HG03060 (cell line): ENCODE measurements at regions not wholly inside any gene's neighbourhood (a gene's known extent, or its start where the extent isn't known, plus 50 kb on each side); places are given as distances from the start of the nearest gene placed in this dataset.
"Not testable (repeated sequence)": the region's sequence is repeated elsewhere in the genome, so short reads cannot be mapped to it uniquely, and the experiment has no call there.

Experiments
- ATAC-seq: cut with Tn5 transposase; IDR thresholded peaks from one replicate; pipeline ENCODE4 v1.9.1; 2021; ENCODE audit warnings: low read depth, moderate number of reproducible peaks; ENCODE audit not compliant: unreplicated experiment

DNA sequence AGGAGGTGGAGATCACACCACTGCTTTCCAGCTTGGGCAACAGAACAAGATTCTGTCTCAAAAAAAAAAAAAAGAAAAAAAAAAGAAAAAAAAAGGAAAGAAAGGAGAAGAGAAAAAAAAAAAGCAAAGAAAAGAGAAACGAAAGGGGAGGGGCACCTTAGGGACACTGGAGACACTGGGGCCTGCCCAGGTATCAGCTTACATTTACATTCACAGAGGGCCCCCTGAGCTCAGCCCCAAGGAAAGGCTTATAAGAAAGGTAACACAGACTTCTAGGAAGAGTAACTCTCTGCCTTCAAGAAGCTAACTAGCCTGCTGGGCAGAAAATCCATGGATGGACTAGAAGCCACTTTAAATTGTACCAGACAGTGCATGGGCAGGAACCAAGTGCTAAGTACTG, 108.8 kb downstream of the NPY start:
- ATAC-seq: no peak

GRCh38 chr7:24395512-24395911, 111.5 kb downstream of the NPY start:
- ATAC-seq: no peak

DNA sequence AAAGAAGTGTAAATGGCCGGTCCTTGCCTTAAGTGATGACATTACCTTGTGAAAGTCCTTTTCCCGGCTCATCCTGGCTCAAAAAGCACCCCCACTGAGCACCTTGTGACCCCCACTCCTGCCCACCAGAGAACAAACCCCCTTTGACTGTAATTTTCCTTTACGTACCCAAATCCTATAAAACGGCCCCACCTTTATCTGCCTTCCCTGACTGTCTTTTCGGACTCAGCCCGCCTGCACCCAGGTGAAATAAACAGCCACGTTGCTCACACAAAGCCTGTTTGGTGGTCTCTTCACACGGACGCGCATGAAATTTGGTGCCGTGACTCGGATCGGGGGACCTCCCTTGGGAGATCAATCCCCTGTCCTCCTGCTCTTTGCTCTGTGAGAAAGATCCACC, 112.4 kb downstream of the NPY start:
- ATAC-seq: not testable (repeated sequence)

- no peak for ATAC-seq
These were observed 117.9 kb downstream of the NPY start for GRCh38 chr7:24401628-24402593.

DNA sequence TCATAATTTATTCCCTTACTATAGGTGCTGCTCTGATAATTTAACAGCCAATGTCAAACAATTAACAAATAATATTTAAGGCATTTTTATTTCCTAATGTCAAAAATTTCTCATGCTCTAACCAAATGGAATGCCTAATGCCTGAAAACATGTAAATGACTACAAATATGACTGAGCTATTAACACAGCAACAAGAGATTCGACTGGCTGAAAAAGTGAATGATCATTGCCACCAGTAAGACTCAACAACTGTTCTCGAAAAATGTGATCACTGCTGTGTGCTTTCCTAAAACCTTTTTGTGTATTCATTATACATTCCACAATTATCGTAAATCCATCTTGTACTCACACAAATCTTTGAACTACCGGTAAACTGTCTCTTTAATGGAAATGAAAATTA, 118.7 kb downstream of the NPY start:
- ATAC-seq: no peak

- ATAC-seq: no peak
These were observed 119.6 kb downstream of the NPY start for GRCh38 chr7:24403557-24403956.

- ATAC-seq: no peak
These were observed 120.3 kb downstream of the NPY start for GRCh38 chr7:24404315-24404714.

GRCh38 chr7:24405002-24405401, 121.0 kb downstream of the NPY start:
- no peak for ATAC-seq

- no peak for ATAC-seq
These were observed 122.2 kb downstream of the NPY start for GRCh38 chr7:24406053-24406788.

GRCh38 chr7:24406789-24407299, 122.9 kb downstream of the NPY start:
- no peak for ATAC-seq

GRCh38 chr7:24407965-24408364, 124.0 kb downstream of the NPY start:
- no peak for ATAC-seq

GRCh38 chr7:24408798-24409430, 124.9 kb downstream of the NPY start:
- ATAC-seq: no peak

DNA sequence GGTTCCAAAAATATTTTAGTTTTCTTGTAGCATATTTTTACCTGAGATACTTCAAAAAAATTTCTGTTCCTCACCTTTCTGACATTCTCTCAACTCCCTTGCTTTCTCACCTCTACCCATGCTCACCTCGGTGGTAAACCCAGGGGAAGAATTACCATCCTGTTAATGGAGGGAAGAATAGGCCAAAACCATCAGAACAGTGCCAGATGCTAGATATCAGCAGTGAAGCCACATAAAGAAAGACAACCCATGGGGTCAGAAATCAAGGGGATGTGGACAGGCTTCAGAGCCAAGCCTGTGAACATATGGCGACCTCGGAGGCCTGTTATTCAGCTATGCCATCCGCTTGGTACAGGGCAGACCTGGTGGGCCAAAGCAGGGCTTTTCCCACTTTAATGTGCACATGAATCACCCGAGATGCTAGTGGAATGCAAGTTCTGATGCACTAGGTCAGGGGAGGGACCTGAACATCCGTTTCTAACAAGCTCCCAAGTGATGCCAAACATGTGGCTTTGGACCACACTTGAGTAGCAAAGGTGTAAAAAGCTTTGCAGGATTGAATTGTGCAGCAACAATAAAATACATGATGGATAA, 125.5 kb downstream of the NPY start:
- no peak for ATAC-seq

GRCh38 chr7:24411226-24411625, 127.2 kb downstream of the NPY start:
- no peak for ATAC-seq

DNA sequence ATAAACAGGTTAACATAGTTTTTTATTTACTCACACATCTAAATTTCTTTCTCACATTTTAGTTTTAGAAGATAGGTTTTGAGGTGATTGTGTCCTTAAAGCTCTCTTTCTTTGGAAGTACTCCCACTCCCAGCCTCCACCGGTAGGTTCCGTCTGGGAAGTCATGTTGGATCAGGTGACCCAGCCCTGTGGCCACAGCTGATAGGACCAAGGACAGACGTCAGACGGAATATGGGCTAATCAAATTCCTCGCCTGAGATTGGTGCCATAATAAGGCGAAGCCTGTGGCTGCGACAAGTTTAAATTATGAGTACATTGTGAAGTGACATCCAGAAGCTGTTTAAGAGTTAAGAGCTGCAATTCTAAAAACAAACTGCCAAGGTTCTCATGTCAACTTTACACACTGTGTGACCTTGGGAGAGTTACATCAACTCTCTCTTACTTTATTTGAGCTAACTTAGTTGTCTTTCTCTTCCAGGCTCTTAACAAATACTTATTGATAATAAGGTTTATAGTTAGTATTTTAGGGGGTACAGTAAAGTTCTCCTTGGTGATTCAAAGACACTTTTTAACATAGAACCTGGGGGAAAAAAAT, 133.6 kb downstream of the NPY start:
- ATAC-seq: no peak

DNA sequence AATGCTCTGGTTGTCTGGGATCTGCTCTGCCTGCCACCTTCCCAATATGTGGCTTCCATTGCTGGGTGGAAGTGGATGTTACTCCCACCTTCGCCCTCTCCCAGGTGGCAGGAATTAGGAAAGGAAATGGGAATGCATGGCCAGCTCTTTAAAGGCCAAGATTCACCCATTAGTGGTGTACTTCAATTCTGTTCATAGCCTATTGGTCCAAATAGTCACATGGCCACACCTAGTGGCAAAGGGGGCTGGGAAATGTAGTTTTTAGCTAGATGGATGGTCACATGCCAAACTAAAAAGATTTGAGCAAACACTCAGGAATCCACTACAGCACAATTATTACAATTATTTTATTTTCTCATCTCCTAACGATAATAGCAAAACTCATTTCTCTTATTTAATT, 135.1 kb downstream of the NPY start:
- ATAC-seq: no peak

- no peak for ATAC-seq
These were observed 135.5 kb downstream of the NPY start for GRCh38 chr7:24419511-24419910.

GRCh38 chr7:24422441-24423010, 138.5 kb downstream of the NPY start:
- ATAC-seq: no peak

- no peak for ATAC-seq
These were observed 141.7 kb downstream of the NPY start for GRCh38 chr7:24425664-24426063.

- ATAC-seq: no peak
These were observed 143.1 kb downstream of the NPY start for GRCh38 chr7:24427048-24427447.
